Gastrocnemius medialis (tissue), 4 donors: ENCODE measurements at regions not wholly inside any gene's neighbourhood (a gene's known extent, or its start where the extent isn't known, plus 50 kb on each side); places are given as distances from the start of the nearest gene placed in this dataset.

ENCODE experiments used
- ATAC-seq, 2 donors: fragments of 150-250 bp; one replicate each; pipeline ENCODE4 v1.9.1; 2016
- DNase-seq, 2 donors: peaks; one replicate each; pipeline ENCODE4 v3.0.0-alpha.2; 2019
- H3K27ac ChIP-seq, 4 donors: fragments of 200-600 bp; sonication (generic); 1 replicate in 1 of 4; 2 replicates in 3 of 4; pipeline ENCODE4 v1.5.1; 2016 to 2018; ENCODE audit warnings: mild to moderate bottlenecking in 2 of 4, moderate library complexity in 1 of 4
- H3K27me3 ChIP-seq, 3 donors: fragments of 200-600 bp; sonication (generic) in 2 of 3; 1 replicate in 1 of 3; 2 replicates in 2 of 3; pipeline versions ENCODE4 v1.5.1 to v1.6.0; 2016 to 2019; ENCODE audit warnings: mild to moderate bottlenecking in 1 of 3, moderate library complexity in 1 of 3
- H3K36me3 ChIP-seq, 2 donors: fragments of 200-600 bp; sonication (generic) in 1 of 2; one replicate each; pipeline ENCODE4 v1.5.1; 2017 to 2018
- H3K4me1 ChIP-seq, 2 donors: fragments of 200-600 bp; sonication (generic) in 1 of 2; one replicate each; pipeline ENCODE4 v1.5.1; 2016 to 2017; ENCODE audit warnings: mild to moderate bottlenecking in 2 of 2
- H3K4me3 ChIP-seq, 4 donors: fragments of 200-600 bp; sonication (generic) in 3 of 4; 1 replicate in 1 of 4; 2 replicates in 3 of 4; pipeline ENCODE4 v1.5.1; 2016 to 2019; ENCODE audit warnings: mild to moderate bottlenecking in 2 of 4
- H3K9me3 ChIP-seq, 3 donors: fragments of 200-600 bp; sonication (generic) in 2 of 3; 1 replicate in 1 of 3; 2 replicates in 2 of 3; pipeline ENCODE4 v1.5.1; 2016 to 2019
- POLR2A ChIP-seq, 2 donors: fragments of 450-650 bp; IDR thresholded peaks; one replicate each; pipeline ENCODE4 v1.6.1; 2017; ENCODE audit warnings: antibody characterized with exemption in 2 of 2, mild to moderate bottlenecking in 2 of 2, moderate library complexity in 2 of 2
- in situ Hi-C, 4 donors: fragments of 200-750 bp; cut with MboI; loops; one replicate each; pipeline versions ENCODE4 v1.15.0 to v1.8.0; 2017; ENCODE audit warnings: low sequenced_read_pairs in 4 of 4
- intact Hi-C: fragments of 100-400 bp; cut with DNase I; formaldehyde crosslinking; loops from one replicate; pipeline ENCODE4 v1.15.1; 2023; ENCODE audit warnings: low total_unique reads
- TF ChIP-seq, protein P1 (sequence below), 5 experiments: fragments of 450-650 bp in 3 of 5; fragments of 200-600 bp in 2 of 5; sonication (generic) in 2 of 5; IDR thresholded peaks in 4 of 5; conservative IDR thresholded peaks in 1 of 5; 1 replicate in 4 of 5; 2 replicates in 1 of 5; pipeline ENCODE4 v1.5.1; 2016 to 2019; ENCODE audit warnings: antibody characterized with exemption in 5 of 5, mild to moderate bottlenecking in 3 of 5, moderate library complexity in 3 of 5

DNA sequence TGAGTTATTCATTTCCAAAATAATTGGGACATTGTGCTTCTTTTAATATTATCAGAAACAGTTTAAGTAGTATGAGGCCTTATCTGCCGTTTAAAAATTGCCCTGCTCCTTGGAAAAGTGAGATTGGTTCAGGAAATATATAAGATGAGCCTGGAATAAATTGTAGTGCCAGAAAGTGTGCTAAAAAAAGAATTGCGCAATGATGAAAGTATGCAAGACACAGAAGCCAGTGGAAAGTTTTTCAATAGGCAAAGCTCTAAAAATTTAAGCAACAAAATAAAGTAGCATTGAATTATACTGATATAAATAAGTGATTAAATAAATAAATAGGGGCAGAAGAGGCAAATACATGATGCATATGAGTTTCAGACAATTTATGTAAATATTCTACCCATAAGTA is 834.9 kb downstream of the BCL11B start:
- ATAC-seq: no peak
- no peak overlapping the region for H3K4me3 ChIP-seq
- H3K27ac ChIP-seq: no peak overlapping the region
- H3K4me1 ChIP-seq: no peaks in the 10 kb centered on the region
- TF ChIP-seq POLR2A (IDR thresholded peaks at IDR 0.05): no peak
- TF ChIP-seq, protein P1, sequence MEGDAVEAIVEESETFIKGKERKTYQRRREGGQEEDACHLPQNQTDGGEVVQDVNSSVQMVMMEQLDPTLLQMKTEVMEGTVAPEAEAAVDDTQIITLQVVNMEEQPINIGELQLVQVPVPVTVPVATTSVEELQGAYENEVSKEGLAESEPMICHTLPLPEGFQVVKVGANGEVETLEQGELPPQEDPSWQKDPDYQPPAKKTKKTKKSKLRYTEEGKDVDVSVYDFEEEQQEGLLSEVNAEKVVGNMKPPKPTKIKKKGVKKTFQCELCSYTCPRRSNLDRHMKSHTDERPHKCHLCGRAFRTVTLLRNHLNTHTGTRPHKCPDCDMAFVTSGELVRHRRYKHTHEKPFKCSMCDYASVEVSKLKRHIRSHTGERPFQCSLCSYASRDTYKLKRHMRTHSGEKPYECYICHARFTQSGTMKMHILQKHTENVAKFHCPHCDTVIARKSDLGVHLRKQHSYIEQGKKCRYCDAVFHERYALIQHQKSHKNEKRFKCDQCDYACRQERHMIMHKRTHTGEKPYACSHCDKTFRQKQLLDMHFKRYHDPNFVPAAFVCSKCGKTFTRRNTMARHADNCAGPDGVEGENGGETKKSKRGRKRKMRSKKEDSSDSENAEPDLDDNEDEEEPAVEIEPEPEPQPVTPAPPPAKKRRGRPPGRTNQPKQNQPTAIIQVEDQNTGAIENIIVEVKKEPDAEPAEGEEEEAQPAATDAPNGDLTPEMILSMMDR (IDR thresholded peaks at IDR 0.05 in 4 of 5, conservative IDR thresholded peaks at IDR 0.05 in 1 of 5): no peak
- DNase-seq: no peak
- H3K9me3 ChIP-seq: no peaks in the 10 kb centered on the region
- peaks cover 0 to 2% (median 0%) of the 10 kb centered on the region in 3 donors for H3K27me3 ChIP-seq
- H3K36me3 ChIP-seq: no peaks in the 10 kb centered on the region
- in situ Hi-C loops: no loop called here
- intact Hi-C loops: no loop called here

DNA sequence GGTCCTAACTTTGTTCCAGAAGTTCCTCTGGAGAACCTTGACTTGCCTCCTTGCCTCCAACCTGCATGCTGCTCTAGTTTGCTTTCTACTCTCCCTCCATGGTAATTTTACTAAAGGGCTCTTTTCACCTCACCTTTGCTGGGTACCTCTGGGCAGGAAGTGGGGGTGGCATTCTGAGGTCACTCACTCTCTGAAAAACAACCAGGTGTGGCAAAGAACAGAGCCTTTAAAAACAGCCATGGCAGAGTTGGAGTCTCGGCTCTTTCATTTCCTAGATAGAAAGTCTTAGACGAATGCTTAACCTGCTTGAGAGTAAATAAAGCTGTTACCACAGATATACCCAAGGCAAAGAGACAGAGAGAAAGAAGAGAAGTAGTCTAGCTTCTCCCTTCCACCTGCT is 827.9 kb downstream of the BCL11B start:
- intact Hi-C loops: no loop called here
- no peaks in the 10 kb centered on the region for H3K4me1 ChIP-seq
- H3K27me3 ChIP-seq: no peaks in the 10 kb centered on the region
- H3K36me3 ChIP-seq: no peaks in the 10 kb centered on the region
- in situ Hi-C loops: no loop called here
- TF ChIP-seq, protein P1 (IDR thresholded peaks at IDR 0.05 in 4 of 5, conservative IDR thresholded peaks at IDR 0.05 in 1 of 5): no peak
- no peak for TF ChIP-seq POLR2A (IDR thresholded peaks at IDR 0.05)
- no peak overlapping the region for H3K27ac ChIP-seq
- H3K9me3 ChIP-seq: no peaks in the 10 kb centered on the region
- H3K4me3 ChIP-seq: no peak overlapping the region
- no peak for ATAC-seq
- no peak for DNase-seq

DNA sequence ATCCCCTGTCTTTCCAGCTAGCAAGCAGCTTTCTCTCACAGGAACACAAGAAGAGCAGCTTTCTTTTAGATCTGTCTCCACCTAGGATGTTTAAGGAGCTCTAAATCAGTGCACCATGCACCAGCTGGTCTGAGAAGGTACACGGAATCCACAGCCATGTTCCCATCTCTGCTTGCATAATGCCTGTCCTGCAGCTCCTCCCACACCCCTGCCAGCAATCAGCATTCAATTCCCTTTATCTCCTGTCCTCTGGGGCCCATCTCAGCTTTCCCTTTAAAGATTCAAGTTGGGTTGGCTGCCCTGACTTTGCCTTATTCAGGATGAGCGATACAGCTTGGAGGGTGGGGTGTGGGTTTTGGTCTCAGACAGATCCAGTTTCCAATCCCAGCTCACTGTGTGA is 826.3 kb downstream of the BCL11B start:
- H3K27me3 ChIP-seq: no peaks in the 10 kb centered on the region
- intact Hi-C loops (no loop called here), in situ Hi-C loops (no loop called here)
- DNase-seq (no peak), ATAC-seq (no peak)
- H3K9me3 ChIP-seq: no peaks in the 10 kb centered on the region
- H3K4me1 ChIP-seq: no peaks in the 10 kb centered on the region
- no peak overlapping the region for H3K4me3 ChIP-seq
- TF ChIP-seq POLR2A (IDR thresholded peaks at IDR 0.05): no peak
- TF ChIP-seq, protein P1 (IDR thresholded peaks at IDR 0.05 in 4 of 5, conservative IDR thresholded peaks at IDR 0.05 in 1 of 5): no peak
- no peak overlapping the region for H3K27ac ChIP-seq
- no peaks in the 10 kb centered on the region for H3K36me3 ChIP-seq

DNA sequence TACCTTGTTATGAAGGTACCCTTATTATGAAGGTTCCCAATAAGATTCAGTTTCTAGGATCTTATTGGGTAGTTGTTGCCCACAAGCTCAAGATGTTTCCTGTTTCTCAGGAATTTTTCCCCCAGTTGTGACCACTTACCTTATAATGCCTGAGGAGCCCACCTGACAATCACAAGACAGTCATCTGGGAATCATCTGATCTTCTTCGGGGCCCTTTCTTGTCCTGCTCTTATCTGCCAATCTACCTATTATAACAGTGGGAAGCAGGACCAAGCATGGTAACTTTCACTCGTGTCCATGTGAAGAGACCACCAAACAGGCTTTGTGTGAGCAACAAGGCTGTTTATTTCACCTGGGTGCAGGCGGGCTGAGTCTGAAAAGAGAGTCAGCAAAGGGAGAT is 825.5 kb downstream of the BCL11B start:
- no peak for DNase-seq
- H3K27me3 ChIP-seq: no peaks in the 10 kb centered on the region
- no peak overlapping the region for H3K27ac ChIP-seq
- H3K4me3 ChIP-seq: no peak overlapping the region
- TF ChIP-seq, protein P1 (IDR thresholded peaks at IDR 0.05 in 4 of 5, conservative IDR thresholded peaks at IDR 0.05 in 1 of 5): no peak
- no peak for TF ChIP-seq POLR2A (IDR thresholded peaks at IDR 0.05)
- H3K4me1 ChIP-seq: no peaks in the 10 kb centered on the region
- in situ Hi-C loops: no loop called here
- no peaks in the 10 kb centered on the region for H3K9me3 ChIP-seq
- no peaks in the 10 kb centered on the region for H3K36me3 ChIP-seq
- intact Hi-C loops: no loop called here
- ATAC-seq: no peak

DNA sequence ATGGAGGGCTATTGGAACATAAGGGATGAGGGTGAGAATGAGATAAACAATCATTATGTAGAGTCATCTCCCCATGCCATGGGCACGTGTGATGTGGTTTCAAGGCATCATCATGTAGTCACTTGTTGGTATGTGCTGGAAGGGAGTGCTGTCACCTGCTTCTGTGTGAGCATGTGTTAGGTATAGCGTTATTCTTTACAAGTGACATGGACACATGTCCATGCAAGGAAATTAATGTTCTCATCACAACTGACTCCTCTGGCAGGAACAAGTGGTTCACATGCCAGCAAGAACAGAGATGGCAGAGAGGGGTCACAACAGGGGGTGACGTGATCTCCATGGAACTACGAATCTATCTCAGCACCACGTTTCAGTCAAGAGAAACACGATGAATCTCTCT is 815.8 kb downstream of the BCL11B start:
- Histone ChIP-seq H3K9me3 (no peaks in the 10 kb centered on the region), H3K27ac (no peak overlapping the region), H3K27me3 (no peaks in the 10 kb centered on the region), H3K36me3 (no peaks in the 10 kb centered on the region), H3K4me1 (no peaks in the 10 kb centered on the region), H3K4me3 (no peak overlapping the region)
- intact Hi-C loops: no loop called here
- no peak for ATAC-seq
- no peak for DNase-seq
- in situ Hi-C loops: no loop called here
- TF ChIP-seq POLR2A (IDR thresholded peaks at IDR 0.05): no peak
- TF ChIP-seq, protein P1 (IDR thresholded peaks at IDR 0.05 in 4 of 5, conservative IDR thresholded peaks at IDR 0.05 in 1 of 5): no peak
